Right lung (tissue), 2 donors: ENCODE measurements at regions not wholly inside any gene's neighbourhood (a gene's known extent, or its start where the extent isn't known, plus 50 kb on each side); places are given as distances from the start of the nearest gene placed in this dataset.

Experiments used
- DNase-seq, 2 donors: peaks; one replicate each; pipeline ENCODE4 v3.0.0-alpha.2; 2013

DNA sequence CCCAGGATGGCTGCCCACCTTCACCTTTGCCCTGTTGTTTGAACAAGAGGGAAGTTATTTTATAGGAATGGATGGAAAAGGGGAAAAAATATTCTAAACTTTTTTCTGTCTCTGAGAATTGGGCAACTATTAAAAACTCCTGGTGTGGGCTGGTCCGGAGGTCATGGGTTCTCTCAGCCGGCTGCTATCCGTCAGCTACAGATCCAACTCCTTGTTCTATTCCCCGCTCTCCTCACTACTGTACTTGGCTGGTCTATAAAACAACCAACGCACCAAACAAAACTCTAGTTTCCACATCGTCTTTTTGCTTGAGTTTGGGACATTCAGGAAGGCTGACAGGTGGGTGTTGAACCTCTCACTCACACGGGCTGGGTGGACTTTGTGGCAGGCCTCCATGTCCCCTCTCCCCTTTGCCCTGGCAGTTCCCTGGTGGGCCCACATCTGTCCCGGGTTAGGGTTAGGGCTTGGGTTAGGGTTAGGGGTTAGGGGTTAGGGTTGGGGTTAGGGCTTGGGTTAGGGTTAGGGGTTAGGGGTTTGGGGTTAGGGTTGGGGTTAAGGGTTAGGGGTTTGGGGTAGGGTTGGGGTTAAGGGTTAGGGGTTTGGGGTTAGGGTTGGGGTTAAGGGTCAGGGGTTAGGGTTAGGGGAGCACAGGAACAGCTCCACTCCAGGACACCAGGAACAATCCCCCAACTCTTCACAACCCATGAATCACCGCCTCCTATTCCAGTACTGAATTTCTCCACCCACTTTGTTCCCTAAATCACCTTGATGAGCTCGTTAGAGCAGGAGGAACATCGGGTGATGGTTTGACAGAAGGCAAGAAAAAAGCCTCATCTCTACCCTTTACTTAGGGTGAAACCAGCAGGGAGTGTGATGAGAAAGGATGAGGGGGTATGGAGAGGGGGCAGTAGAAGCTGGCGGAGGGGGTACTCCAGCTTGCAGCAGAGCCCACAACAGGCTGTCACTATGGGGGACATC lies 302.1 kb upstream of the IRX4 start:
- peak; percentile 30 to 42 for DNase-seq

DNA sequence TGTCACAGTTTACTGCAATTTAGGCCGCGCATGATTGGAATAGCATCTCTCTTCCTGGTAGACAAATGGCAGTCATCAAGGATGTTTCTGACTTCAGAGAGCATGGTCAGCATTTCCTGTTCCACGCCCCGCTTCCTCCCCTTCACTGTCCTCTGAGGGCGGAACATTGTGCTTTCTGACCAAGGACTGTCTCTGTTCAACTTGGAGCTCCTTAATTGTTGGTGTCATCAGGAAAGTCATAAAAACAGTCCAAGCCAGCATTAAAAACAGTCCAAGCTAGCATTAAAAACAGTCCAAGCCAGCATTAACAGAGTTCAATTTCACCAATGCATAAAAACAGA lies 301.3 kb upstream of the IRX4 start:
- no peak for DNase-seq

DNA sequence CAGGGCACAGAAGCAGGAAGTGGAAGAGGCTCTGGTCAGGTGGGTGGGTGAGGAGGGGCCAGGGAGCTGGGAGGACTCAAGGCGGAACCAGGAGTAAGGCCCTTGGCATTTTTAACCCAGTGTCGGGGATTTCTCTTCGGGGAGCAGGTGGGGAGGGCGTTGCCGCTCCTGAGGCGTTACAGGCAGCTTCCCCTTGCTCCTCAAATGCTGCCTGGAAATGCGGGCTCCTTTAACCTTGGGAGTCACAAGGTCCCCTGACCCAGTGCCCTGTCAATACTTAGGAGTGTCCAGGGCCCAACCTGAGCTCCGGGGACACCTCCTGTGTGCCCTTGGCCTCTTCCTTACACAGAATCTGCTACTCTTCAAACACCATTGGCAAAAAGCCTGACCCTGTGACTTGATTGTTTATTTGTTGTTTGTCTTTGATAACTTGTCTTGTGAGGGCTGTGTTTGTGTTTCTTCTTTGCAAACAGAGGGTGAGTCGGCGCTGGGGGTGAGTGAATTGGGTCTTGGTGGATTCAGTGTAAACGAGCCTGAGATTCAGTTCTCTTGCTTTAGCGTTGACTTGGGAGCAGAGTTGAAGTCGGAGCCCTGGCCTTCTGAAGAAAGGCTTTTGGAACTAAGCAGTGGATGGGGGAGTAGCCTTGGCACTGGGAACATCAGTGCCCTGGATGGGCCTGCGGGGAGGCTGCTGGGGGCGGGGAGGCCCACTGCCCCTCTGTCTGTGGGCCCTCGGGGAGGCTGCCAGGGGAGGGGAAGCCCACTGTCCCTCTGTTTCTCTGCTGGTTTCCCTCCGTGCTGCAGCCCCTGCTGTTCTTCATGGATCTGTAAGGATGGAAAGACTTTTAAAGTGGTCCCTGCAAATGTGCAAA lies 300.7 kb upstream of the IRX4 start:
- DNase-seq: no peak

DNA sequence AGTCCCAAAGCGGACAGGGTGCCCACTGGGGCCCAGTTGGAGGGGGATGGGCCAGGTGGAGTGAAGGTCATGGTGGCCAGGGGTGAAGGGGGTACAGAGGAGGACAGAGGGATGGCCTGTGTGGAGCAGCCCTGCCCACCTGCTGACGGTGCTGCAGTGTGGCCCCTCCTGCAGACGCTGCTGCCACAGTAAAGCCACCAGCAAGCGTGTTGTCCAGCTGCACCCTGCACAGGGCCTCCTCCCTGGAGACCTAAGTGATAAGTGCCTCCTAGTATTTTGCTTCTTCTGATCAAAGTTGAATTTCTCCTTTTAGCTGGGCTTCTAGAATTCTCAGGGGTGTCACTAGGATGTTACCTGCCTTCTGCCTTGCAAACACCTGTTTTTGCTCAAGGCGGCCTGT lies 299.3 kb upstream of the IRX4 start:
- no peak for DNase-seq

DNA sequence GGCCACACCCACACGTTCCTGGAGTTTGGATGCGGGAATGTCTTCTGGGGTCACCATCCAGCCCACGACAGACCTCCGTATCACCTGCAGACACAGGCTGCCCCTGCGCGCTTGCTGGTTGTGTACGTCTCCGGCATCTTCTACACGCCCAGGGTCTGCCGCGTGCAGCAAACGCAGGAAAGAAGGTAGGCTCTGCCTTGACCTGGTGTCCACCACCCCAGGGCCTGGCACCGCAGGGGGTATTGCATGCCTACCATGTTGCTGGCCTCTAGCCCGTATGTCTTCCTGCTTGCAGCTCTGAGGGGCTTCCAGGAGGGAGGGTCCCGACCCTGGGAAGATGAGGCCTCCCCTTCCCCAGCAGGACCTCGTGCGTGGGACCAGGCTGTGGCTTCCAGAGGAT lies 298.8 kb upstream of the IRX4 start:
- DNase-seq: no peak

DNA sequence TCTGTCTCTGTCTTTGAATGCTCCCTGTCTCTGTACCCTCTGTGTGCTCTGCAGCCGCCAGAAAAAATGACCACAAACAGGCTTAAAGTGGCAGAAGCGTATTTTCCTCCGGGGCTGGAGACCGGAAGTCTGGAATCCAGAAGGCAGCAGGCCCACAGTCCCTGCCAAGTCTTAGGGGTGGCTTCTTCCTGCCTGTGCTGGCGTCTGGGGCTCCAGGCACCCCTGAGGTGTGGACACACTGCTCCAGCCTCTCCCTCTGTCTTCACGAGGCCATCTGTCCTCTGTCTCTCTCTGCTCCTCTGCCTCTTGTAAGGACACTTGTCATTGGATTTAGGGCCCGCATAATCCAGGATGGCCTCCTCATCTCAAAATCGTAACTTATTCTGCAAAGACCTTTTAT lies 298.4 kb upstream of the IRX4 start:
- DNase-seq: no peak

DNA sequence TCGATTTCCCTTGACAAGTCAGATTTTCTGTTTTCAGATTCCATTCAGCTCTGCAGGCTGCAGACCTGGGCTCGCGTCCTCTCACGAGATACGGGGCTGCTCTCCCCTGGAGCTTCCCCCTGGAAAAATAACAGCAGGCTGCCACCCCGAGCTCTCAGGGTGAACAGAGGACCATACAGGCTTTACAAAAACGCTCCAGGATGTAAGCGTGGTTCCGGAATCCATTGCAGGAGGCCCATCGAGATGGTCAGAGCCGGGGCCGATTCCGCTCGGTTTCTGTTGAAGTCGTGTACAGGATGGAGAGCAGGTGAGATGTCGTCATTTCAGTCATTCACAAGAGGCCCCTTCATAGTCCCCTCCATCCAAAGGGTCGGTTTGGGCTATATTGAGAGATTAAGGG lies 297.7 kb upstream of the IRX4 start:
- DNase-seq: no peak

DNA sequence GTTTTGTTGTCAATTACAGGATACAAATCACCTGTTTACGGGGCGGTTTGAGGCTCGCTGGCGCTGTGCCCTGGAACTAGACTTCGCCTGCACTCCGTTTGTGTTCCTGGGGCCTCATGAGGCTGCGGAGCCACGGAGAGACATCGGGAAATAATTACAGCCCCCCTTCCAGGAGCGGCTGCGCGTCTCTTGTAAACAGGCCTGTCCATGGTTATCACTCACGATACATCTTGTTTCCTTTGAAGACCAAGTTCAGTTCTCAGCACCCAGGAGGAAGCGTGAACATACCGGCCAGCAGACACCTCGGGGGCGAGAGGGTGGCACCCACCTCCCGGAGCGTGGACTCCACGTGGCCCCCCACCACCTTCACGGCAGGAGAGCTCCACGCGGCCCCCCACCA lies 297.1 kb upstream of the IRX4 start:
- no peak for DNase-seq

DNA sequence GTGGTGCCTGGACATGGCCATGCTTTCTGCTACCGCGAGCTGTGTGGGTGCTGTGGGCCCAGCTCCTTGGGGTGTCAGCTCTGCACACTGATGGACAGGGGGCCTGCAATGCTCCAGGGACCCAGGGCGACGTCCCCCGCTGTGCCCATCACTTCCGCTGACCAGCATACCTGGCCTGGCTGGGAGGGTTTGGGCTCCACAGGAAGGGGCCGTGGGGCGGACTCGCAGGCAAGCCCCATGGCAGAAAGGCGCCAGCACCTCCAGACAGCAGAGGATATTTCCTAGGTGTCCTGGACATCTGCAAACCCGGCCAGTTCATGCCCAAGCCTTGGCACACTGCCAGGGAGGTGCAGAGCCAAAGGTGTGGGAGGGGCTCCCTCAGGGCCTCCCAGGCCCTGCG lies 295.8 kb upstream of the IRX4 start:
- DNase-seq: no peak

DNA sequence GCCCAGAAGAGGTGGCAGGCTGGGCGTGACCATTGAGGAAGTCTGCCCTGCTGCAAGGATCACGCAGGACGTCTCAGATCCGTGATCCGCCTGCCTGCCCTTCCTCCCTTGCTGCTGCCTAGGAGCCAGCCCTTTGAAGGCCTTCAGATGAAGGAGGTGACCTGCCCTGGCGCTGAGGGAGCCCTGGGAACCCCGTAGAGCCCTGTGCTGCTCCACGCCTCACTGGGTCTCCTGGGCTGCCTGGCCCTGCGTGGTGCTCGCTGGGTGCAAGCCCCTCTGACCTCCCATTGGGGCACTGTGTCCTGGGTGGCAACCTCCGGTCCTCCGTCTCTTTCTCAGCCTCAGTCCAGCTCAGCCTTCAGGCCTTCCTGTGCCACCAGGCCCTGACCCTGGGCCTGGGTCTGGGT lies 295.3 kb upstream of the IRX4 start:
- no peak for DNase-seq

DNA sequence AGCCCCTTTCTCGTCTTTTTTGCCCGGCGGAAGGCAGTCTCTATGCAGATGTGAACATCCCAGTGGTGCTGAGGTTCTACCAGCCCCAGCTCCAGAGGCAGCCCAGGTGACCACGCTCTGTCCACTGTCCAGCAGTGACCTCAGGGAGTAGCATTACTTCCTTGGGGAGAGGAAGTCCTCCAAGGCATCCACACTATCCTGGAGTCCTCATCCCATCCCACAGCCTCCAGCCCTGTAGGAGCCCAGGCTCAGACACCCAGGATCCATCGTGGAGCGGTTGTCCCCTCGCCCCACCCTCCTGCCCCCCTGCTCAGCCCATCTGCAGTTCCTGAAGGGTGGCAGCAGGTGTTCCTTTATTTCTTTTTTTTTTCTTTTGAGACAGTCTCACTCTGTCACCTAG lies 294.5 kb upstream of the IRX4 start:
- no peak for DNase-seq

DNA sequence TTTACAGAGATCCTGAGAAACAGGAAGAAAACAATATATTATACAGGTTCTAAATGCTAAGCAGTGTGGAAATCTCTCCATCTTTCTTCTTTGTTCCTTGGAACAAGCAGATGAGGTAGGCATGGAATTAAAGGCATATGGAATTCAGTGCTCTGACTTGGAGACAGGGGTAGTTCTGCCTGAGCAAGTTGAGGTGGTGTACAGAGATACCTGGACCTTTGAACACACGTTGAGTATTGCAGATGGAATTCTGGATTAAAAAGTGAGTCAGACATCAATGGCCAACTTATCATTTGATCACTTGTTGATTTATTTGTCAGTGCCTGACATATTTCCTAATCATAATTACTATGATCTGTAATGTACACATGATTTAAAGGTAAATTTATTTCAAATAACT lies 293.9 kb upstream of the IRX4 start:
- DNase-seq: no peak

DNA sequence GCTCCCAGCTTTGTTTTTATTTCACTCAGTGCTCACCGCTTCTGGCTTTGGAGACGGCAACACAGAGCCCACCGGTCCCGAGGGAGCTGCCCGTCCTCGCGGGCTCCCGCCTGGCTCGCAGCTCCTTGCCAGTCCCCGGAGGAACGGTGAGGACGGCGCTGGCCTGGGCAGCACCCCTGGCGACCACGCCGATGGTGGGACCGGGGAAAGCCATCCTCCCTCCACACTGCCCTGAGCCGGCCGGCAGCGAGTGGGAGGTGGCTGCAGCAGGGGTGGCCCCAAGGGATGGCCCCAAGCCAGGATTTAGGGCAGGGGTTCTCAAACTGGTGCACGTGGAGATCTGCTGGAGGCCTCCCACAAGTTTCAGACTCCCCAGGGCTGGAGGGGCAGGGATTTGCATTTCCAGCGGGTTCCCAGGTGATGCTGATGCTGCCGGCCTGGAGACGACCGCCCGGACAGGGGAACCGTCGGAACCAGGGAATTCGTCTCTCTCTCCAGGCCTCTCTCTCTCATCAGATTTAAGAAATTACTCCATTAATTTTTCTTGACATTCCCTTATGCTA lies 293.2 kb upstream of the IRX4 start:
- no peak for DNase-seq

DNA sequence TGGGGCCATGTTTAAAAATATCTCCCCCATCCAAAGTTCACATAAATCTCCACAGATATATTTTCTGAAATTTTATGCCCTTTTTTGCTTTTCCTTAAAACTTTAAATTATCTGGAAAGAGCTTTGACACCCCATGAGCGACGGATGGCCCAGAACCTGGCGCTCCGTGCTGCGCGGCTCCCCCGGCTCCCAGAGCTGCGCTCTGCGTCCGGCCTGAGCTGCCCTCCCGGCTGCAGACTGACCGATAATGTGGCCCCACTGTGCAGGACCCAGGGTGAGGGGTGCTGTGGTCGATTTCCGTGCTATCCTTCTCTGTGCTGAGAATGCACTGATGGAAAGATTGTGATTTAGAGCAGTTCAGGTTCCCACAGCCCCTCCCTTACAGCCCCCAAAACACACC lies 292.3 kb upstream of the IRX4 start:
- DNase-seq: no peak

DNA sequence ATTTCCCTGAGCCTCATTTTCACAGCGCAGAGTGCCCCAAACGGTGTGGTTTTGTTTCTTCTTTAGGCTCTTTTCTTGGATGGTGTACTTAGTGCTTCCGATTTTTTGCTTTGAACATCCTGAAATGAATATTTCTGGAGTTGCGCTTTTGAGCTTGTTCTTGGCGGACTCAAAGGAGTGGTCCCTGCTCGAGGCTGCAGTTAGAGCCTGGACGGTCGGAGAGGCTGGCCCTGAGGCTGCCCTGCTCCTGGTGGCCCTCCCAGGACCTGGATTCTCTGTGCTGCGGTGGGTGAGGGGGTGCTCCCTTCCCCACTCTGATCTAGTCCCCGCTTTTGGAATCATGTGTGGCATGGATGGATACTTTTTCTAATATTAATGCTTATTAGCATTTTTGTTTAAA lies 291.8 kb upstream of the IRX4 start:
- DNase-seq: no peak

DNA sequence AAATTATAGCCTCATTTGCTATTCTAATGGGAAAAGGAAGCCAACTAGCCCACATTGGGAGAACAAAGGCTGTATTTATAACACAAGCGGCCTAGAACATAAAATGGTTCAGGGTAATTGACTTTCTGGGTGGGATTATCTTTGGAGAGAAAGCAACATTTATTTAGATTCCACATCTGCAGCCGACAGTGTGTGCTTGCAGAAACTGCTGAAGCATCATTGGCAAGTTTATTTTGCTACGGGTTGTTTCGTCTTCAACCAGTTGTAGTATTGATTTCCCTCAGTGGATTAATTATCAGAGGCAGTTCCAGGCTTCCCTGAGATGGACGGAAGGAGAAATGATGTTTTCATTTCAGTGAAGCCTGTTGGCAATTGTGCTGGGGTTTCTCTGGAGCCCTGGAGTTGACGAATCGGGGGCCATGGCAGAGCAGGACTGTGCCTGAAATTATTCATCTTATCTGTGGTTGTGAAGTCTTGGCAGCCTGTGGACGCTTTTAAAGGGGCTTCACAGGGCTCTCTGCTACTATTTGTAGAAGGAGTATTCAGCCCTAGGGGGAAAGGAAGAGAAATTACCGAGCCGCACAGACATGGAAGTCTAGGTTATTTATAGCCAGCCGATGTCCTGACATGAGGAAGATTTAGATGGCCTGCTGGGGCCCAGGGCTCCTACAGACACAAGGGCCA lies 290.6 kb upstream of the IRX4 start:
- no peak for DNase-seq

DNA sequence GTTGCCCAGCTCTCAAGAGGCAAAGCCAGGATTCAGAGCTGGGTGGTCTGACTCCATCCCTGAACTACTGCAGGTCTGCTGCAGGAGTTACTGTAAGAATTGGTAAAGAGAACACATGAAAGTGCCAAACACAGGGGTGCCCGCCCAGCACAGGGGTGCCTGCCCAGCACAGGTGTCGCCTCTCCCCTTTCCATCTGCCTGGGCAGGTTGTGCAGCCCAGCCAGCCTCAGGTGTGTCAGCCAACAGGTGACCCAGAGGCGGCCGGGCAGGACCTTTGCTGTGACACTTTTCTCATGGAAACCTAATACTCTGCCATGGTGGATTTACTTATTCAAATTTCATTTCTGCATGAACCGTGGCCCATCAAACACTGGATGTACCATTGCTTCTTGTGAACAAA lies 289.7 kb upstream of the IRX4 start:
- DNase-seq: no peak

DNA sequence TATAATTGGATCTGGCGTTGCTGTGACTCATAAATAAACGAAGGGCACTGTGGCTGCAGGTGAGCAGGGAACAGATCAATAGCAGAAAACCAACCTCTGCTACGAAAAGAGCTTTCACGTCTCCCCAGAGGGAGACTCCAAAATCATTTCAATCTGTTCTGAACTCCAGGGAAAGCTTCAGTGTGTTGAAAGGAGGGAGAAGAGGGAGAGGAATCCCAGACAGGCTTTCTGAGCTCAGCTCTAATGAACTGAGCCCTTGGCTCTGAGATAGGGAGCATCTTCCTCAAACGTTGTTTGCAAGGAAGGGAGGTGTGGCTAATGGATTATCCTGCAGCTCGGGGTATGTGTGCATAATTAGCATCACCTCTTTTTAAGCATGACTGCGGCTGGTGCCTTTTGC lies 288.0 kb upstream of the IRX4 start:
- no peak for DNase-seq

DNA sequence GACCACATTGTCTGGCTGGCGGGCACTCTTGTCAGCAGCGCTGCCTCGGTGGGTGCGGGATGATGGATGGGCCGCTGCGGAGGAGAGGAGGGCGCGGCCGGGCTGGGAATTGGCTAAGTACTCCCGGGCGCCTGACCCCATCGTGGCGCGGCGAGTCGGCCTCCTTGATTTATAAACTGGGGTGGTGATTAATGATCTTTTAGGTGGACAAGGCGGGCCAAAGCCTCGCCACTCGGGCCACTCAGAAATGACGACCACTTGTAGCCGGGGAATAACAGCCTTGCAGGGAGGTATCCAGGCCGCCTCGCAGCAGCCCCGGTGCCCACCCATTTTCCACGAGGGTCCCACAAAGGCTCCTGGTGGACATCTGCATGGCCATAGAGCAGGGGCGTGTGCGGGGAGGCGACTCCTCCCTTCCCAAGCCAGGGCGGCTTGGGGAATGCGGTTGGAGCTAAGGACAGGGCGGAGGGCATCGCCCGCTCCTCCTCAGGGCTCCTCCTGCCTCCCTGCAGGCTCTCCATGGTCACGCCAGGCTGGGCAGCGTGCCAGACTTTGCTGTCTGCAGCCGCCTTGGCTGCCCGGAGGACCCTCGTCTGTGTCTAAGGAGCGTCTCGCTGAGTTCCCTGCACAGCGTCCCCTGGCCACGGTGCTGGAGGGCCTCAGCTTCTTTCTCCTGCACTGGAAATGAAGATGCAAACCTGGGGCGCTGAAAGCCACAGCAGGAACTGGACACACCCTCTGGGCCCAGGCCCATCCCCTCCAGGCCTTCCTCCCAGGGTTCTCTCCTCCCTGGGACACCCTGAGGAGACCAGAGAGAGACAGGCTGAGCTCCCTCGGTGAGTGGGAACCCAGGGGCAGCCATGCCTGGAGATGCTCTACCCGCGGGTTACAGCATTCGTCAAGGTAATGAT lies 287.4 kb upstream of the IRX4 start:
- DNase-seq: peak; percentile 41 to 44

DNA sequence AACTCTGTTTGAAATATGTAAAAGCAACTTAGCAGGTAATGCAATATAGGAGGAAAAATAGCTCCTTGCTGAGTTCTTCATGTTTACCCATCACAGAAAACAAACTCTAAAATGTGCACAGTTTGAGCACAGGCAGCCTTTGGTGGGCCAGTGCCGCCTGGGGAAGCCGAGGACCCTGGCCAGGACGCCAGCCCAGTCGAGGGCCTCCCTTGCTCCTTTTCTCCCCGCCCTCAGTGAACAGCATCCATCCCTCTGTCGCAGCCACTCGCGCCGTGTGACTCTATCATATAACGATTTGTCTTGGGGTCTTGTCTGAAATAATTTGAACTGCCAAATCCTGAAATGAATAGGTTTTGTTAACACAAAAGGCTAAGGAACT lies 286.7 kb upstream of the IRX4 start:
- DNase-seq: no peak
